Body of pancreas (tissue), 4 donors: ENCODE measurements at regions not wholly inside any gene's neighbourhood (a gene's known extent, or its start where the extent isn't known, plus 50 kb on each side); places are given as distances from the start of the nearest gene placed in this dataset.

Experiments used
- ATAC-seq: fragments of 150-250 bp; one replicate; pipeline ENCODE4 v1.9.1; 2016
- DNase-seq, 4 donors: peaks; one replicate each; pipeline ENCODE4 v3.0.0-alpha.2; 2019
- H3K27ac ChIP-seq, 4 donors: fragments of 200-600 bp; sonication (generic); 1 replicate in 3 of 4; 2 replicates in 1 of 4; pipeline versions ENCODE4 v1.5.1 to v1.6.1; 2016 to 2019; ENCODE audit warnings: mild to moderate bottlenecking in 1 of 4, mixed read lengths in 1 of 4, moderate library complexity in 1 of 4
- H3K27me3 ChIP-seq, 2 donors: fragments of 200-600 bp; sonication (generic); one replicate each; pipeline ENCODE4 v1.6.0; 2016; ENCODE audit warnings: mild to moderate bottlenecking in 1 of 2
- H3K36me3 ChIP-seq, 2 donors: fragments of 200-600 bp; sonication (generic); replicated peaks in 1 of 2; 2 replicates each; pipeline ENCODE4 v1.5.1; 2016; ENCODE audit warnings: low read depth in 2 of 2; ENCODE audit not compliant: insufficient read depth in 1 of 2
- H3K4me1 ChIP-seq: fragments of 200-600 bp; sonication (generic); one replicate; pipeline ENCODE4 v1.6.0; 2016
- H3K4me3 ChIP-seq, 2 donors: fragments of 200-600 bp; sonication (generic); 1 replicate in 1 of 2; 2 replicates in 1 of 2; pipeline ENCODE4 v1.5.1; 2016 to 2019
- H3K9me3 ChIP-seq, 3 donors: fragments of 200-600 bp; sonication (generic); 1 replicate in 2 of 3; 2 replicates in 1 of 3; pipeline ENCODE4 v1.5.1; 2016
- CTCF ChIP-seq, 7 experiments: fragments of 450-650 bp in 4 of 7; fragments of 200-600 bp in 3 of 7; sonication (generic) in 3 of 7; IDR thresholded peaks; one replicate each; pipeline ENCODE4 v1.5.1; 2016 to 2019; ENCODE audit warnings: antibody characterized with exemption in 7 of 7
- POLR2A ChIP-seq, 3 donors: fragments of 450-650 bp; IDR thresholded peaks; one replicate each; pipeline ENCODE4 v1.6.1; 2016; ENCODE audit warnings: antibody characterized with exemption in 3 of 3, mild to moderate bottlenecking in 2 of 3
- WGBS, 2 donors: methylation state at CpG; one replicate each; pipeline ENCODE4 v1.1.5; 2017; 5-methylcytosine and 5-hydroxymethylcytosine counted together
- intact Hi-C: fragments of 100-400 bp; cut with DNase I; formaldehyde crosslinking; loops from one replicate; pipeline ENCODE4 v1.15.1; 2023

DNA sequence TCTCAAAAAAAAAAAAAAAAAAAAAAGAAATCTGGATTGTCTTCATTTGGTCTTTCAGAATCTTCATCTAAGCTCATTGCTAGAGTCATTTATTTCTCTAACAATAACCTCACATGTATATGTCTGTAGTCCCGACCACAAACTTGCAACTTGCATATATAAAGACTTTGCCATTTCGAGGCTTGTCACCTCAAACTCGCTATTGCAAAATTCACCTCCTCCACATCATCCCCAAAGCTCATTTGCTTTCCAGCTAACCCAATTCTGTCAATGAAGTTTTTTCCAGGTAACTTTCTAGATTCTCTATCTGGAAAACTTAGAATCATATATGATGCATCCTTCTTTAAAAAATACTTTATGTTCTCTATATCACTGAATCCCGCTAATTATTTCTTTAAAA, 393.2 kb upstream of the ATXN7L3B start:
- TF ChIP-seq CTCF (IDR thresholded peaks at IDR 0.05) (no peak), POLR2A (IDR thresholded peaks at IDR 0.05) (no peak)
- Histone ChIP-seq H3K36me3 (no peaks in the 10 kb centered on the region), H3K4me3 (no peak overlapping the region), H3K27me3 (no peaks in the 10 kb centered on the region), H3K9me3 (no peaks in the 10 kb centered on the region), H3K27ac (no peak overlapping the region), H3K4me1 (no peaks in the 10 kb centered on the region)
- no peak for DNase-seq
- no peak for ATAC-seq
- 74 to 83% methylated on average over 4 of the region's 4 CpGs for WGBS, 2 donors
- intact Hi-C loops, result no loop called here

DNA sequence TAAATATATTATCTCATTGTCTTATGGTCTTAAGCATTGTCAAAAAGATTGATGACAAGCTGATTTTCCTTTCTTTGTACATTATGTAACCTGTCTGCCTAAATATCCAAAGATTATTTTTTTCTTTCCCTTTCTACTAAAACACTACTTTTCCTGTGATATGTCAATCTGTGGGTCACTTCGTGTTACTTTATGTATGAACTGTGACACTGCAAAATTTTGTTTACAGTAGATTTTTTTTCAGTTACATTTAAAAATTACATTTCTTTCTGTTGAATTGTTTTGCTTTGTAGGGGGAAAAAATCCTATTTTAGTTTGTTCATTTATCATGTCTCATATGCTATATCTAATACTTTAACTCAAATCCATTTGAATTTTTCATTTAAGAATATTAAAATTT, 392.3 kb upstream of the ATXN7L3B start:
- H3K27me3 ChIP-seq, result no peaks in the 10 kb centered on the region
- intact Hi-C loops, result no loop called here
- DNase-seq (no peak), ATAC-seq (no peak)
- H3K4me3 ChIP-seq, result no peak overlapping the region
- H3K9me3 ChIP-seq, result no peaks in the 10 kb centered on the region
- no peaks in the 10 kb centered on the region for H3K4me1 ChIP-seq
- WGBS, 2 donors, result 30 to 31% methylated on average over 1 of the region's 1 CpG
- H3K36me3 ChIP-seq, result no peaks in the 10 kb centered on the region
- TF ChIP-seq POLR2A (IDR thresholded peaks at IDR 0.05), result no peak
- no peak for TF ChIP-seq CTCF (IDR thresholded peaks at IDR 0.05)
- H3K27ac ChIP-seq, result no peak overlapping the region

- TF ChIP-seq CTCF (IDR thresholded peaks at IDR 0.05) (no peak), POLR2A (IDR thresholded peaks at IDR 0.05) (no peak)
- H3K4me3 ChIP-seq, result no peak overlapping the region
- 53 to 68% methylated on average over 2 of the region's 2 CpGs for WGBS, 2 donors
- no peak for ATAC-seq
- H3K27ac ChIP-seq, result no peak overlapping the region
- no peaks in the 10 kb centered on the region for H3K4me1 ChIP-seq
- no peak for DNase-seq
- H3K27me3 ChIP-seq, result no peaks in the 10 kb centered on the region
- H3K9me3 ChIP-seq, result no peaks in the 10 kb centered on the region
- intact Hi-C loops, result no loop called here
- no peaks in the 10 kb centered on the region for H3K36me3 ChIP-seq
Measured at GRCh38 chr12:74148849-74149248, 388.8 kb upstream of the ATXN7L3B start.

GRCh38 chr12:74152370-74152769, 385.3 kb upstream of the ATXN7L3B start:
- TF ChIP-seq CTCF (IDR thresholded peaks at IDR 0.05), result no peak
- no peak for TF ChIP-seq POLR2A (IDR thresholded peaks at IDR 0.05)
- intact Hi-C loops, result no loop called here
- H3K27ac ChIP-seq, result no peak overlapping the region

DNA sequence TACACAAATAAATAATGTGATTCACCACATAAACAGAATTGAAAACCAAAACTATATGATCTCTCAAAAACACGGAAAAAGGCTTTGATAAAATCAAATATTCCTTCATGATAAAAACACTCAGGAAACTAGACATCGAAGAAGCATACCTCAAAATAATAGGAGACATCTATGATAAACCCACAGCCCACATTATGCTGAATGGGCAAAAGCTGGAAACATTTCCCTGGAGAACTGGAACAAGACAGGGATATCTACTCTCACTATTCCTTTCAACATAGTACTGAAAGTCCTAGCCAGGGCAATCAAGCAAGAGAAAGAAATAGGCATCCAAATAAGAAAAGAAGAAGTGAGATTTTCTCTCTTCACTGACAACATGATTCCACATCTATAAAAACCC, 371.5 kb upstream of the ATXN7L3B start:
- Histone ChIP-seq H3K36me3 (no peaks in the 10 kb centered on the region), H3K27ac (no peak overlapping the region), H3K27me3 (no peaks in the 10 kb centered on the region), H3K4me1 (no peaks in the 10 kb centered on the region), H3K4me3 (no peak overlapping the region), H3K9me3 (no peaks in the 10 kb centered on the region)
- intact Hi-C loops, result no loop called here
- no peak for TF ChIP-seq POLR2A (IDR thresholded peaks at IDR 0.05)
- no peak for TF ChIP-seq CTCF (IDR thresholded peaks at IDR 0.05)
- ATAC-seq (no peak), DNase-seq (no peak)
- WGBS, 2 donors, result 65 to 75% methylated on average over 2 of the region's 2 CpGs

More at GRCh38 chr12:74152370-74152769, 385.3 kb upstream of the ATXN7L3B start:
- no peaks in the 10 kb centered on the region for H3K27me3 ChIP-seq
- no peaks in the 10 kb centered on the region for H3K36me3 ChIP-seq
- no peak for DNase-seq
- ATAC-seq, result no peak
- 21 to 32% methylated on average over 2 of the region's 2 CpGs for WGBS, 2 donors
- no peaks in the 10 kb centered on the region for H3K9me3 ChIP-seq
- H3K4me3 ChIP-seq, result no peak overlapping the region
- no peaks in the 10 kb centered on the region for H3K4me1 ChIP-seq
